ENCODE measurements at regions not wholly inside any gene's neighbourhood (a gene's known extent, or its start where the extent isn't known, plus 50 kb on each side); places are given as distances from the start of the nearest gene placed in this dataset.

DNA sequence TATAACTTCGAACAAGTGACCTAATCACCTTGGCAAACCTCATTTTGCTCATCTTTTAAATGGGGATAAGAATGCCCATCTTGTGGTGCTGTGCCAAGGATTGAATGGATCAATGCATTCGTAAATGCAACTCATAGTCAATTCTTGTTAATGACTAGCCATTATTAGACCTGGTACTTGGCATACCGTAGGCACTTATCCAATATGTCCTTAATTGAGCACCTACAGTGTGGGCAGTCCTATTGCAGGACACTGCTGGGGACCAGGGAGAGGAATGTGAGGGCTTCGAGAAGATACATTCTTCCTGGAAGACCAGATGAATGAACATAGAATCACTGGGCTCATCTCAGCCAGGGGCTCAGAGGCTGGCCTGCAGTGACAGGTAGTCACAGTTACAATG lies 177.2 kb upstream of the TLE3 start:
- no peak overlapping the region for H3K4me3 ChIP-seq (ENCODE audit: insufficient read depth, low read depth, low read length)
- no peak overlapping the region for H3K9ac ChIP-seq (ENCODE audit: low read depth, low read length)
- H2BK5ac ChIP-seq (ENCODE audit: low read depth, low read length, poor library complexity, severe bottlenecking): no peak overlapping the region
- ChIA-PET CTCF (no interaction called here), POLR2A (ENCODE audit: unreplicated experiment) (no interaction called here)
- no peak overlapping the region for H3K56ac ChIP-seq (ENCODE audit: extremely low read depth, insufficient read depth, low read length)
- H2AK5ac ChIP-seq (ENCODE audit: low read depth, low read length): no peak overlapping the region
- H4K20me1 ChIP-seq (ENCODE audit: insufficient read depth, low read length): no peaks in the 10 kb centered on the region
- no peaks in the 10 kb centered on the region for H3K36me3 ChIP-seq (ENCODE audit: control insufficient read depth, insufficient read depth, low read length)
- H3K14ac ChIP-seq (replicated peaks; ENCODE audit: low read depth, low read length): no peak overlapping the region
- H2BK20ac ChIP-seq (ENCODE audit: low read depth, low read length): no peak overlapping the region
- no peak overlapping the region for H2AFZ ChIP-seq (replicated peaks; ENCODE audit: low read length, poor library complexity)
- no peak overlapping the region for H3K4me2 ChIP-seq (ENCODE audit: low read depth, low read length)
- TF ChIP-seq SMC3 (IDR thresholded peaks at IDR 0.05; ENCODE audit: low read depth, low read length) (no peak), RFX5 (IDR thresholded peaks at IDR 0.05; ENCODE audit: low read depth, low read length) (no peak), CHD1 (IDR thresholded peaks at IDR 0.05; ENCODE audit: low read depth, low read length) (no peak), MAFK (IDR thresholded peaks at IDR 0.05; ENCODE audit: low read depth, low read length) (no peak), BHLHE40 (IDR thresholded peaks at IDR 0.05; ENCODE audit: low read depth, low read length) (no peak)
- H2BK15ac ChIP-seq (ENCODE audit: low read depth, low read length): no peak overlapping the region
- dilution Hi-C loops (cut with HindIII; ENCODE audit: low sequenced_read_pairs, unreplicated experiment): no loop called here
- no peak overlapping the region for H3K27ac ChIP-seq (ENCODE audit: insufficient read depth, low read length)
- no peak overlapping the region for H2BK120ac ChIP-seq (ENCODE audit: low read depth, low read length)
- peaks cover 19% of the 10 kb centered on the region for H3K27me3 ChIP-seq (ENCODE audit: control insufficient read depth, insufficient read depth, low read length)
- peaks cover 5% of the 10 kb centered on the region; the same call in 1 of the 2 replicates for H3K4me1 ChIP-seq (ENCODE audit: control insufficient read depth, insufficient read depth, low read length)
- no peak overlapping the region for H3K18ac ChIP-seq (ENCODE audit: low read depth, low read length)
- in situ Hi-C loops (cut with MboI; ENCODE audit: low sequenced_read_pairs): no loop called here
- H3K4ac ChIP-seq (ENCODE audit: low read depth, low read length): no peak overlapping the region
- H3K23ac ChIP-seq (ENCODE audit: low read depth, low read length): no peak overlapping the region
- DNase-seq: no peak
- BruUV-seq (replicated peaks): no TSS peak
- peaks cover 10% of the 10 kb centered on the region; the same call in 1 of the 2 replicates for H3K9me1 ChIP-seq (ENCODE audit: insufficient read depth, low read length)
- no peaks in the 10 kb centered on the region for H3K9me3 ChIP-seq (ENCODE audit: control insufficient read depth, insufficient read depth, low read length)
- WGBS, 2 experiments (ENCODE audit: extremely low coverage in 2 of 2, insufficient read length in 1 of 2): no CpG with 5 or more reads among the region's 4 CpGs
- no peak for ATAC-seq (ENCODE audit: low read depth)
- no peak overlapping the region for H2AK9ac ChIP-seq (replicated peaks; ENCODE audit: low read depth, low read length, poor library complexity)
- no peak overlapping the region for H4K5ac ChIP-seq (ENCODE audit: low read depth, low read length)
- H4K8ac ChIP-seq (ENCODE audit: low read depth in 2 of 2, low read length in 2 of 2): no peak overlapping the region
- H3K79me1 ChIP-seq (ENCODE audit: low read depth in 1 of 2, low read length in 2 of 2): no peaks in the 10 kb centered on the region
- intact Hi-C loops (cut with micrococcal nuclease): loop anchor here (10.0 kb wide), 1 partner anchor 190 kb away; no protein-coding TSS in a partner anchor
- H4K91ac ChIP-seq (ENCODE audit: insufficient read depth, low read depth, low read length): no peak overlapping the region
